Mesendoderm (in vitro differentiated cells): ENCODE measurements at regions not wholly inside any gene's neighbourhood (a gene's known extent, or its start where the extent isn't known, plus 50 kb on each side); places are given as distances from the start of the nearest gene placed in this dataset.

Experiments
- DNase-seq: peaks from one replicate; pipeline ENCODE4 v3.0.0; 2013
- H2AK5ac ChIP-seq: 2 replicates; pipeline ENCODE4 v1.6.1; 2013; ENCODE audit warnings: low read length, inconsistent platforms
- H2BK120ac ChIP-seq: 2 replicates; pipeline ENCODE4 v1.6.1; 2013; ENCODE audit warnings: low read depth, mild to moderate bottlenecking, low read length, moderate library complexity, mixed read lengths
- H2BK15ac ChIP-seq: replicated peaks from 2 replicates; pipeline ENCODE4 v1.6.1; 2013; ENCODE audit warnings: low read depth, mild to moderate bottlenecking, moderate library complexity
- H2BK5ac ChIP-seq: 2 replicates; pipeline ENCODE4 v1.6.1; 2013; ENCODE audit warnings: low read length, inconsistent platforms
- H3K18ac ChIP-seq: 2 replicates; pipeline ENCODE4 v1.6.1; 2013; ENCODE audit warnings: mild to moderate bottlenecking, low read length, mixed read lengths
- H3K23ac ChIP-seq: one replicate; pipeline ENCODE4 v1.6.1; 2013; ENCODE audit warnings: low read length
- H3K27ac ChIP-seq: 2 replicates; pipeline ENCODE4 v1.5.1; 2013; ENCODE audit warnings: low read depth, mild to moderate bottlenecking, inconsistent platforms, low read length, moderate library complexity
- H3K27me3 ChIP-seq: 2 replicates; pipeline ENCODE4 v1.6.1; 2013; ENCODE audit warnings: low read length, control low read depth, mild to moderate bottlenecking, inconsistent platforms; ENCODE audit not compliant: insufficient read depth, poor library complexity
- H3K36me3 ChIP-seq: 2 replicates; pipeline ENCODE4 v1.6.1; 2013; ENCODE audit warnings: low read length, inconsistent platforms; ENCODE audit not compliant: control insufficient read depth, insufficient read depth
- H3K4ac ChIP-seq: one replicate; pipeline ENCODE4 v1.6.1; 2013; ENCODE audit warnings: low read depth, mild to moderate bottlenecking, low read length, moderate library complexity
- H3K4me1 ChIP-seq: 2 replicates; pipeline ENCODE4 v1.6.1; 2013; ENCODE audit warnings: low read depth, low read length, inconsistent platforms; ENCODE audit not compliant: control insufficient read depth
- H3K4me2 ChIP-seq: 2 replicates; pipeline ENCODE4 v1.6.1; 2013; ENCODE audit warnings: low read length
- H3K4me3 ChIP-seq: 2 replicates; pipeline ENCODE4 v1.5.1; 2013; ENCODE audit warnings: mild to moderate bottlenecking, low read length
- H3K56ac ChIP-seq: one replicate; pipeline ENCODE4 v1.6.1; 2013; ENCODE audit warnings: low read length
- H3K79me1 ChIP-seq: 2 replicates; pipeline ENCODE4 v1.6.1; 2013; ENCODE audit warnings: low read length, inconsistent platforms
- H3K79me2 ChIP-seq: 2 replicates; pipeline ENCODE4 v1.6.1; 2013; ENCODE audit warnings: mild to moderate bottlenecking, low read length; ENCODE audit not compliant: control insufficient read depth, insufficient read depth
- H3K9ac ChIP-seq: 2 replicates; pipeline ENCODE4 v1.6.1; 2013; ENCODE audit warnings: low read length, inconsistent platforms
- H4K5ac ChIP-seq: one replicate; pipeline ENCODE4 v1.6.1; 2013; ENCODE audit warnings: low read length
- H4K8ac ChIP-seq: one replicate; pipeline ENCODE4 v1.6.1; 2013; ENCODE audit warnings: low read depth, mild to moderate bottlenecking, control low read depth, low read length, moderate library complexity
- WGBS: extraction: QIAGEN DNeasy Blood & Tissue Kit; methylation state at CpG from one replicate; pipeline ENCODE4 v1.1.7; 2013; ENCODE audit warnings: low lambda C conversion rate, missing lambda C conversion rate; ENCODE audit not compliant: insufficient coverage; ENCODE audit errors: extremely low coverage; 5-methylcytosine and 5-hydroxymethylcytosine counted together

- no peaks in the 10 kb centered on the region for H3K79me1 ChIP-seq
- no peak overlapping the region for H4K5ac ChIP-seq
- H3K4me1 ChIP-seq = no peaks in the 10 kb centered on the region
- no CpG with 5 or more reads among the region's 4 CpGs for WGBS
- H3K4ac ChIP-seq = no peak overlapping the region
- no peak overlapping the region for H2BK120ac ChIP-seq
- H3K27ac ChIP-seq = no peak overlapping the region
- H3K4me2 ChIP-seq = no peak overlapping the region
- H3K4me3 ChIP-seq = no peak overlapping the region
- H2BK15ac ChIP-seq = no peak overlapping the region
- no peak overlapping the region for H3K23ac ChIP-seq
- H4K8ac ChIP-seq = no peak overlapping the region
- DNase-seq = no peak
- H3K9ac ChIP-seq = no peak overlapping the region
- no peak overlapping the region for H3K56ac ChIP-seq
- no peaks in the 10 kb centered on the region for H3K79me2 ChIP-seq
- H2AK5ac ChIP-seq = no peak overlapping the region
- H2BK5ac ChIP-seq = no peak overlapping the region
- H3K36me3 ChIP-seq = no peaks in the 10 kb centered on the region
- no peak overlapping the region for H3K18ac ChIP-seq
- H3K27me3 ChIP-seq = no peaks in the 10 kb centered on the region
Measured at GRCh38 chr6:105596284-105596755, 193.4 kb upstream of the PREP start.

- Histone ChIP-seq H2AK5ac (no peak overlapping the region), H2BK5ac (no peak overlapping the region), H3K27ac (no peak overlapping the region), H4K5ac (no peak overlapping the region), H3K27me3 (no peaks in the 10 kb centered on the region), H3K9ac (no peak overlapping the region), H3K56ac (no peak overlapping the region), H3K23ac (no peak overlapping the region), H2BK15ac (no peak overlapping the region), H4K8ac (no peak overlapping the region), H3K4ac (no peak overlapping the region), H3K79me1 (no peaks in the 10 kb centered on the region), H3K4me3 (no peak overlapping the region), H3K79me2 (no peaks in the 10 kb centered on the region), H3K4me1 (no peaks in the 10 kb centered on the region), H3K36me3 (no peaks in the 10 kb centered on the region), H3K4me2 (no peak overlapping the region), H2BK120ac (no peak overlapping the region), H3K18ac (no peak overlapping the region)
- no peak for DNase-seq
- no CpG with 5 or more reads among the region's 1 CpG for WGBS
Measured at GRCh38 chr6:105595829-105596228, 192.9 kb upstream of the PREP start.

- no peak overlapping the region for H2AK5ac ChIP-seq
- H2BK15ac ChIP-seq = no peak overlapping the region
- H3K9ac ChIP-seq = no peak overlapping the region
- H3K4me2 ChIP-seq = no peak overlapping the region
- no peak overlapping the region for H2BK5ac ChIP-seq
- H2BK120ac ChIP-seq = no peak overlapping the region
- no peak overlapping the region for H4K8ac ChIP-seq
- H3K56ac ChIP-seq = no peak overlapping the region
- no peak overlapping the region for H4K5ac ChIP-seq
- no peaks in the 10 kb centered on the region for H3K27me3 ChIP-seq
- H3K27ac ChIP-seq = no peak overlapping the region
- no peak overlapping the region for H3K18ac ChIP-seq
- no peaks in the 10 kb centered on the region for H3K79me2 ChIP-seq
- no peak overlapping the region for H3K4ac ChIP-seq
- H3K36me3 ChIP-seq = no peaks in the 10 kb centered on the region
- no peak overlapping the region for H3K23ac ChIP-seq
- no peaks in the 10 kb centered on the region for H3K79me1 ChIP-seq
- no peak for DNase-seq
- no peaks in the 10 kb centered on the region for H3K4me1 ChIP-seq
- no CpG with 5 or more reads among the region's 4 CpGs for WGBS
- no peak overlapping the region for H3K4me3 ChIP-seq
Measured at GRCh38 chr6:105594821-105595220, 191.9 kb upstream of the PREP start.

GRCh38 chr6:105593805-105594671, 191.2 kb upstream of the PREP start:
- no peak overlapping the region for H3K9ac ChIP-seq
- H2BK120ac ChIP-seq = no peak overlapping the region
- no peak overlapping the region for H4K5ac ChIP-seq
- no peak overlapping the region for H3K4me2 ChIP-seq
- H3K79me2 ChIP-seq = no peaks in the 10 kb centered on the region
- H3K27ac ChIP-seq = no peak overlapping the region
- H2BK5ac ChIP-seq = no peak overlapping the region
- no peak for DNase-seq
- no peak overlapping the region for H3K4me3 ChIP-seq
- H3K27me3 ChIP-seq = no peaks in the 10 kb centered on the region
- H3K79me1 ChIP-seq = no peaks in the 10 kb centered on the region
- no peak overlapping the region for H2AK5ac ChIP-seq
- no CpG with 5 or more reads among the region's 4 CpGs for WGBS
- no peak overlapping the region for H2BK15ac ChIP-seq
- H3K4ac ChIP-seq = no peak overlapping the region
- H4K8ac ChIP-seq = no peak overlapping the region
- H3K4me1 ChIP-seq = no peaks in the 10 kb centered on the region
- no peaks in the 10 kb centered on the region for H3K36me3 ChIP-seq
- H3K56ac ChIP-seq = no peak overlapping the region
- H3K18ac ChIP-seq = no peak overlapping the region
- no peak overlapping the region for H3K23ac ChIP-seq

- no CpG with 5 or more reads among the region's 4 CpGs for WGBS
- H3K36me3 ChIP-seq = no peaks in the 10 kb centered on the region
Measured at GRCh38 chr6:105593056-105593690, 190.3 kb upstream of the PREP start.

More at GRCh38 chr6:105593056-105593690, 190.3 kb upstream of the PREP start:
- no peak overlapping the region for H2BK5ac ChIP-seq
- no peak overlapping the region for H4K5ac ChIP-seq
- H3K4me1 ChIP-seq = no peaks in the 10 kb centered on the region
- H3K18ac ChIP-seq = no peak overlapping the region
- no peak overlapping the region for H3K23ac ChIP-seq
- no peak overlapping the region for H3K4ac ChIP-seq
- no peak overlapping the region for H2BK15ac ChIP-seq
- DNase-seq = no peak
- H3K79me1 ChIP-seq = no peaks in the 10 kb centered on the region
- H3K4me3 ChIP-seq = no peak overlapping the region
- H3K27me3 ChIP-seq = no peaks in the 10 kb centered on the region
- no peaks in the 10 kb centered on the region for H3K79me2 ChIP-seq
- H3K56ac ChIP-seq = no peak overlapping the region
- no peak overlapping the region for H3K9ac ChIP-seq
- no peak overlapping the region for H3K27ac ChIP-seq
- no peak overlapping the region for H2BK120ac ChIP-seq
- no peak overlapping the region for H3K4me2 ChIP-seq
- no peak overlapping the region for H4K8ac ChIP-seq
- no peak overlapping the region for H2AK5ac ChIP-seq
